GM23338 (cell line): ENCODE measurements at regions not wholly inside any gene's neighbourhood (a gene's known extent, or its start where the extent isn't known, plus 50 kb on each side); places are given as distances from the start of the nearest gene placed in this dataset.
A peak's percentile ranks its signal among the peaks of the same experiment; 100 is the strongest.

Experiments
- ATAC-seq: fragments of 200-7000 bp; cut with Tn5 transposase; 3 replicates; pipeline ENCODE4 v1.9.1; 2020
- DNase-seq: peaks from one replicate; pipeline ENCODE4 v3.0.0-alpha.2; 2015; ENCODE audit warnings: low spot score
- H2AFZ ChIP-seq: fragments of 200-600 bp; sonication (generic); 2 replicates; pipeline ENCODE4 v1.8.0; 2016; ENCODE audit warnings: antibody characterized with exemption, mild to moderate bottlenecking, moderate library complexity
- H3F3A ChIP-seq: fragments of 200-600 bp; sonication (generic); replicated peaks from 2 replicates; pipeline ENCODE4 v1.8.0; 2017; ENCODE audit warnings: antibody characterized with exemption, mixed run types, low read depth
- H3K27ac ChIP-seq: fragments of 200-600 bp; sonication (generic); 2 replicates; pipeline ENCODE4 v1.6.1; 2016; ENCODE audit warnings: low read depth
- H3K27me3 ChIP-seq: fragments of 200-600 bp; sonication (generic); 2 replicates; pipeline ENCODE4 v1.8.0; 2016; ENCODE audit warnings: mild to moderate bottlenecking, mixed run types, moderate library complexity; ENCODE audit not compliant: insufficient read depth
- H3K36me3 ChIP-seq: fragments of 200-600 bp; sonication (generic); 2 replicates; pipeline ENCODE4 v1.8.0; 2016; ENCODE audit warnings: mild to moderate bottlenecking; ENCODE audit not compliant: insufficient read depth
- H3K4me1 ChIP-seq: fragments of 200-600 bp; sonication (generic); 2 replicates; pipeline ENCODE4 v1.8.0; 2016; ENCODE audit warnings: mild to moderate bottlenecking, moderate library complexity; ENCODE audit not compliant: insufficient read depth
- H3K4me2 ChIP-seq: fragments of 200-600 bp; sonication (generic); 2 replicates; pipeline ENCODE4 v1.7.1; 2017; ENCODE audit warnings: mixed run types
- H3K4me3 ChIP-seq: fragments of 200-600 bp; sonication (generic); 2 replicates; pipeline ENCODE4 v1.6.1; 2016; ENCODE audit warnings: mixed run types
- H3K79me2 ChIP-seq: fragments of 200-600 bp; sonication (generic); replicated peaks from 2 replicates; pipeline ENCODE4 v1.8.0; 2017; ENCODE audit warnings: mild to moderate bottlenecking; ENCODE audit not compliant: insufficient read depth
- H3K9me2 ChIP-seq: fragments of 200-600 bp; sonication (generic); 2 replicates; pipeline ENCODE4 v1.8.0; 2017; ENCODE audit not compliant: insufficient read depth
- H4K20me1 ChIP-seq: fragments of 200-600 bp; sonication (generic); replicated peaks from 2 replicates; pipeline ENCODE4 v1.8.0; 2017; ENCODE audit warnings: mild to moderate bottlenecking; ENCODE audit not compliant: insufficient read depth
- H3K27ac Mint-ChIP-seq: 2 replicates; pipeline ENCODE4 v1.8.0; 2020; ENCODE audit warnings: inconsistent platforms, mild to moderate bottlenecking, moderate library complexity, mixed read lengths
- H3K27me3 Mint-ChIP-seq: 3 replicates; pipeline ENCODE4 v1.8.0; 2022; ENCODE audit warnings: low read depth, mild to moderate bottlenecking, moderate library complexity, mixed read lengths, inconsistent platforms; ENCODE audit not compliant: insufficient read depth, poor library complexity
- H3K36me3 Mint-ChIP-seq: 3 replicates; pipeline ENCODE4 v1.8.0; 2021; ENCODE audit warnings: low read depth, mild to moderate bottlenecking, inconsistent platforms, moderate library complexity, mixed read lengths
- H3K4me1 Mint-ChIP-seq: 3 replicates; pipeline ENCODE4 v1.8.0; 2020; ENCODE audit warnings: mild to moderate bottlenecking, inconsistent platforms, mixed read lengths
- H3K4me3 Mint-ChIP-seq: 3 replicates; pipeline ENCODE4 v1.8.0; 2021; ENCODE audit warnings: moderate library complexity, mild to moderate bottlenecking, inconsistent platforms, mixed read lengths
- H3K9me3 Mint-ChIP-seq: 3 replicates; pipeline ENCODE4 v1.8.0; 2020; ENCODE audit warnings: moderate library complexity, mild to moderate bottlenecking, inconsistent platforms, mixed read lengths
- CREB1 ChIP-seq: fragments of 250-450 bp; sonication (Bioruptor Pico); IDR thresholded peaks from 2 replicates; pipeline ENCODE4 v1.5.0; 2020; ENCODE audit warnings: low read depth, mild to moderate bottlenecking, moderate library complexity
- CTCF ChIP-seq, 2 experiments: fragments of 200-600 bp in 1 of 2; sonication (generic) in 1 of 2; conservative IDR thresholded peaks; 2 replicates each; pipeline versions ENCODE4 v1.5.1 to v1.6.1; 2016 to 2017; ENCODE audit warnings: antibody characterized with exemption in 2 of 2, low read depth in 2 of 2, mild to moderate bottlenecking in 2 of 2, moderate library complexity in 1 of 2
- ETS1 ChIP-seq: IDR thresholded peaks from 2 replicates; pipeline ENCODE4 v1.6.1; 2016; ENCODE audit warnings: antibody characterized with exemption
- EZH2 ChIP-seq: fragments of 200-600 bp; sonication (generic); IDR thresholded peaks from one replicate; pipeline ENCODE4 v1.8.0; 2017; ENCODE audit warnings: antibody characterized with exemption, mild to moderate bottlenecking, low read depth; ENCODE audit not compliant: unreplicated experiment
- EZH2phosphoT487 ChIP-seq: fragments of 200-600 bp; sonication (generic); IDR thresholded peaks from one replicate; pipeline ENCODE4 v1.8.1; 2018; ENCODE audit warnings: antibody characterized with exemption; ENCODE audit not compliant: unreplicated experiment
- JUNB ChIP-seq: IDR thresholded peaks from one replicate; pipeline ENCODE4 v1.6.1; 2016; ENCODE audit warnings: antibody characterized with exemption; ENCODE audit not compliant: unreplicated experiment
- NANOG ChIP-seq: IDR thresholded peaks from 2 replicates; pipeline ENCODE4 v1.6.1; 2016; ENCODE audit warnings: antibody characterized with exemption, borderline replicate concordance
- POLR2AphosphoS5 ChIP-seq: IDR thresholded peaks from 2 replicates; pipeline ENCODE4 v1.6.1; 2016; ENCODE audit warnings: antibody characterized with exemption, low read depth
- REST ChIP-seq: IDR thresholded peaks from one replicate; pipeline ENCODE4 v1.6.1; 2018; ENCODE audit warnings: antibody characterized with exemption; ENCODE audit not compliant: unreplicated experiment
- STAT1 ChIP-seq: IDR thresholded peaks from one replicate; pipeline ENCODE4 v1.6.1; 2016; ENCODE audit warnings: antibody characterized with exemption; ENCODE audit not compliant: unreplicated experiment
- ZNF114 ChIP-seq: fragments of 250-450 bp; sonication (Bioruptor Pico); IDR thresholded peaks from 2 replicates; pipeline ENCODE4 v1.5.0; 2020; ENCODE audit warnings: mild to moderate bottlenecking, moderate library complexity
- ZNF331 ChIP-seq: fragments of 250-450 bp; sonication (Bioruptor Pico); IDR thresholded peaks from 2 replicates; pipeline ENCODE4 v1.5.0; 2020; ENCODE audit warnings: low read depth, mild to moderate bottlenecking, moderate library complexity
- ZNF462 ChIP-seq: fragments of 250-450 bp; sonication (Bioruptor Pico); IDR thresholded peaks from 2 replicates; pipeline ENCODE4 v1.5.0; 2020; ENCODE audit warnings: mild to moderate bottlenecking, moderate library complexity

GRCh38 chr7:130899071-130899560 is 165.1 kb upstream of the KLF14 start:
- H3K9me3 Mint-ChIP-seq = peaks cover 2% of the 10 kb centered on the region; the same call in 2 of the 3 replicates
- Histone ChIP-seq H3K27ac (0 out of 2 replicates have a peak overlapping the region, but pooled peaks have one; percentile 26), H3K4me1 (peaks cover 26% of the 10 kb centered on the region), H3K36me3 (no peaks in the 10 kb centered on the region; the same call in 1 of the 2 replicates), H4K20me1 (no peaks in the 10 kb centered on the region; the same call in 1 of the 2 replicates), H2AFZ (no peak overlapping the region), H3F3A (no peaks in the 10 kb centered on the region), H3K9me2 (no peaks in the 10 kb centered on the region), H3K4me3 (no peak overlapping the region), H3K79me2 (no peaks in the 10 kb centered on the region; the same call in 1 of the 2 replicates), H3K27me3 (no peaks in the 10 kb centered on the region), H3K4me2 (no peak overlapping the region)
- no peak for ATAC-seq
- no peak overlapping the region for H3K27ac Mint-ChIP-seq
- no peak overlapping the region for H3K4me3 Mint-ChIP-seq
- H3K27me3 Mint-ChIP-seq = peaks cover 10% of the 10 kb centered on the region
- peaks cover 2% of the 10 kb centered on the region; the same call in 1 of the 3 replicates for H3K36me3 Mint-ChIP-seq
- peaks cover 65% of the 10 kb centered on the region for H3K4me1 Mint-ChIP-seq
- TF ChIP-seq CREB1 (CRISPR knock-in tag) (no peak), ETS1 (no peak), NANOG (no peak), CTCF (conservative IDR thresholded peaks at IDR 0.05; ENCODE audit: low read depth in 2 of 2) (no peak), EZH2phosphoT487 (no peak), POLR2AphosphoS5 (no peak), ZNF331 (no peak), EZH2 (no peak), ZNF114 (CRISPR knock-in tag) (no peak), ZNF462 (no peak), REST (no peak), JUNB (no peak), STAT1 (no peak)
- no peak for DNase-seq
